ENCODE measurements at regions not wholly inside any gene's neighbourhood (a gene's known extent, or its start where the extent isn't known, plus 50 kb on each side); places are given as distances from the start of the nearest gene placed in this dataset.

GRCh38 chr9:86804011-86804410 lies 143.3 kb downstream of the GAS1 start:
- TF ChIP-seq, protein P1, sequence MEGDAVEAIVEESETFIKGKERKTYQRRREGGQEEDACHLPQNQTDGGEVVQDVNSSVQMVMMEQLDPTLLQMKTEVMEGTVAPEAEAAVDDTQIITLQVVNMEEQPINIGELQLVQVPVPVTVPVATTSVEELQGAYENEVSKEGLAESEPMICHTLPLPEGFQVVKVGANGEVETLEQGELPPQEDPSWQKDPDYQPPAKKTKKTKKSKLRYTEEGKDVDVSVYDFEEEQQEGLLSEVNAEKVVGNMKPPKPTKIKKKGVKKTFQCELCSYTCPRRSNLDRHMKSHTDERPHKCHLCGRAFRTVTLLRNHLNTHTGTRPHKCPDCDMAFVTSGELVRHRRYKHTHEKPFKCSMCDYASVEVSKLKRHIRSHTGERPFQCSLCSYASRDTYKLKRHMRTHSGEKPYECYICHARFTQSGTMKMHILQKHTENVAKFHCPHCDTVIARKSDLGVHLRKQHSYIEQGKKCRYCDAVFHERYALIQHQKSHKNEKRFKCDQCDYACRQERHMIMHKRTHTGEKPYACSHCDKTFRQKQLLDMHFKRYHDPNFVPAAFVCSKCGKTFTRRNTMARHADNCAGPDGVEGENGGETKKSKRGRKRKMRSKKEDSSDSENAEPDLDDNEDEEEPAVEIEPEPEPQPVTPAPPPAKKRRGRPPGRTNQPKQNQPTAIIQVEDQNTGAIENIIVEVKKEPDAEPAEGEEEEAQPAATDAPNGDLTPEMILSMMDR (CRISPR knock-in tag; IDR thresholded peaks at IDR 0.05) = no peak
- TF ChIP-seq MBD4 (IDR thresholded peaks at IDR 0.05; ENCODE audit: borderline replicate concordance, low read length) (no peak), ZNF382 (CRISPR knock-in tag; IDR thresholded peaks at IDR 0.05; ENCODE audit: borderline replicate concordance) (no peak), ZFYVE20 (CRISPR knock-in tag; IDR thresholded peaks at IDR 0.05; ENCODE audit: borderline replicate concordance, low read depth) (no peak), SKI (IDR thresholded peaks at IDR 0.05; ENCODE audit: partially characterized antibody) (no peak), ZNF589 (CRISPR knock-in tag; conservative IDR thresholded peaks at IDR 0.05) (no peak), KDM1A (CRISPR knock-in tag; IDR thresholded peaks at IDR 0.05) (no peak), RXRA (CRISPR knock-in tag; IDR thresholded peaks at IDR 0.05) (no peak), GABPA (IDR thresholded peaks at IDR 0.05; ENCODE audit: low read depth, low read length) (no peak), GABPA (CRISPR knock-in tag; IDR thresholded peaks at IDR 0.05; ENCODE audit: low read depth) (no peak), BRF2 (CRISPR knock-in tag; IDR thresholded peaks at IDR 0.05) (no peak), CENPT (CRISPR knock-in tag; IDR thresholded peaks at IDR 0.05; ENCODE audit: low read depth) (no peak)
- TF ChIP-seq, protein P2, sequence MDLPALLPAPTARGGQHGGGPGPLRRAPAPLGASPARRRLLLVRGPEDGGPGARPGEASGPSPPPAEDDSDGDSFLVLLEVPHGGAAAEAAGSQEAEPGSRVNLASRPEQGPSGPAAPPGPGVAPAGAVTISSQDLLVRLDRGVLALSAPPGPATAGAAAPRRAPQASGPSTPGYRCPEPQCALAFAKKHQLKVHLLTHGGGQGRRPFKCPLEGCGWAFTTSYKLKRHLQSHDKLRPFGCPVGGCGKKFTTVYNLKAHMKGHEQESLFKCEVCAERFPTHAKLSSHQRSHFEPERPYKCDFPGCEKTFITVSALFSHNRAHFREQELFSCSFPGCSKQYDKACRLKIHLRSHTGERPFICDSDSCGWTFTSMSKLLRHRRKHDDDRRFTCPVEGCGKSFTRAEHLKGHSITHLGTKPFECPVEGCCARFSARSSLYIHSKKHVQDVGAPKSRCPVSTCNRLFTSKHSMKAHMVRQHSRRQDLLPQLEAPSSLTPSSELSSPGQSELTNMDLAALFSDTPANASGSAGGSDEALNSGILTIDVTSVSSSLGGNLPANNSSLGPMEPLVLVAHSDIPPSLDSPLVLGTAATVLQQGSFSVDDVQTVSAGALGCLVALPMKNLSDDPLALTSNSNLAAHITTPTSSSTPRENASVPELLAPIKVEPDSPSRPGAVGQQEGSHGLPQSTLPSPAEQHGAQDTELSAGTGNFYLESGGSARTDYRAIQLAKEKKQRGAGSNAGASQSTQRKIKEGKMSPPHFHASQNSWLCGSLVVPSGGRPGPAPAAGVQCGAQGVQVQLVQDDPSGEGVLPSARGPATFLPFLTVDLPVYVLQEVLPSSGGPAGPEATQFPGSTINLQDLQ (CRISPR knock-in tag; IDR thresholded peaks at IDR 0.05) = no peak
- TF ChIP-seq, protein P3, sequence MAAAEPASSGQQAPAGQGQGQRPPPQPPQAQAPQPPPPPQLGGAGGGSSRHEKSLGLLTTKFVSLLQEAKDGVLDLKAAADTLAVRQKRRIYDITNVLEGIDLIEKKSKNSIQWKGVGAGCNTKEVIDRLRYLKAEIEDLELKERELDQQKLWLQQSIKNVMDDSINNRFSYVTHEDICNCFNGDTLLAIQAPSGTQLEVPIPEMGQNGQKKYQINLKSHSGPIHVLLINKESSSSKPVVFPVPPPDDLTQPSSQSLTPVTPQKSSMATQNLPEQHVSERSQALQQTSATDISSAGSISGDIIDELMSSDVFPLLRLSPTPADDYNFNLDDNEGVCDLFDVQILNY (CRISPR knock-in tag; conservative IDR thresholded peaks at IDR 0.05) = no peak

Measured in HepG2 (cell line).